ENCODE measurements at regions not wholly inside any gene's neighbourhood (a gene's known extent, or its start where the extent isn't known, plus 50 kb on each side); places are given as distances from the start of the nearest gene placed in this dataset.

GRCh38 chr4:130760246-130760645 is 1664.3 kb downstream of the C4orf33 start:
- no peak overlapping the region for H3K4ac ChIP-seq (ENCODE audit: low read depth, low read length)
- ATAC-seq (ENCODE audit: low read depth) (no peak), DNase-seq (no peak)
- dilution Hi-C loops (cut with HindIII; ENCODE audit: low sequenced_read_pairs, unreplicated experiment) (no loop called here), in situ Hi-C loops (cut with MboI; ENCODE audit: low sequenced_read_pairs) (no loop called here), intact Hi-C loops (cut with micrococcal nuclease) (no loop called here)
- H3K9me1 ChIP-seq (ENCODE audit: insufficient read depth, low read length): no peaks in the 10 kb centered on the region
- H4K8ac ChIP-seq (ENCODE audit: low read depth in 2 of 2, low read length in 2 of 2): no peak overlapping the region
- peaks cover 5% of the 10 kb centered on the region; the same call in 1 of the 2 replicates for H3K9me3 ChIP-seq (ENCODE audit: control insufficient read depth, insufficient read depth, low read length)
- H2BK5ac ChIP-seq (ENCODE audit: low read depth, low read length, poor library complexity, severe bottlenecking): no peak overlapping the region
- ChIA-PET CTCF (interaction anchor here (1.4 kb wide), 1 partner anchor 69 kb away, joined by 4 read pairs; no protein-coding TSS in a partner anchor), POLR2A (ENCODE audit: unreplicated experiment) (no interaction called here)
- no peak overlapping the region for H3K9ac ChIP-seq (ENCODE audit: low read depth, low read length)
- no peak overlapping the region for H2BK120ac ChIP-seq (ENCODE audit: low read depth, low read length)
- H3K56ac ChIP-seq (ENCODE audit: extremely low read depth, insufficient read depth, low read length): no peak overlapping the region
- H3K27me3 ChIP-seq (ENCODE audit: control insufficient read depth, insufficient read depth, low read length): no peaks in the 10 kb centered on the region
- H4K91ac ChIP-seq (ENCODE audit: insufficient read depth, low read depth, low read length): no peak overlapping the region
- H3K4me1 ChIP-seq (ENCODE audit: control insufficient read depth, insufficient read depth, low read length): no peaks in the 10 kb centered on the region
- no peak overlapping the region for H3K4me2 ChIP-seq (ENCODE audit: low read depth, low read length)
- no peak overlapping the region for H3K14ac ChIP-seq (replicated peaks; ENCODE audit: low read depth, low read length)
- no peak overlapping the region for H2AFZ ChIP-seq (replicated peaks; ENCODE audit: low read length, poor library complexity)
- no peak overlapping the region for H3K23ac ChIP-seq (ENCODE audit: low read depth, low read length)
- no peak overlapping the region for H3K18ac ChIP-seq (ENCODE audit: low read depth, low read length)
- H3K79me1 ChIP-seq (ENCODE audit: low read depth in 1 of 2, low read length in 2 of 2): no peaks in the 10 kb centered on the region
- TF ChIP-seq MXI1 (IDR thresholded peaks at IDR 0.05; ENCODE audit: borderline replicate concordance, low read depth, low read length) (no peak), POLR2A (IDR thresholded peaks at IDR 0.05; ENCODE audit: low read depth, low read length) (no peak), SMC3 (IDR thresholded peaks at IDR 0.05; ENCODE audit: low read depth, low read length) (no peak), RAD21 (IDR thresholded peaks at IDR 0.05; ENCODE audit: low read length) (no peak), FOS (IDR thresholded peaks at IDR 0.05; ENCODE audit: low read depth, low read length) (no peak), RCOR1 (IDR thresholded peaks at IDR 0.05; ENCODE audit: insufficient replicate concordance, low read length) (no peak), CTCF (conservative IDR thresholded peaks at IDR 0.05; ENCODE audit: low read depth, low read length) (no peak), CEBPB (IDR thresholded peaks at IDR 0.05; ENCODE audit: low read depth, low read length) (no peak), MAZ (IDR thresholded peaks at IDR 0.05; ENCODE audit: borderline replicate concordance, low read depth, low read length) (no peak), RFX5 (IDR thresholded peaks at IDR 0.05; ENCODE audit: low read depth, low read length) (no peak), BHLHE40 (IDR thresholded peaks at IDR 0.05; ENCODE audit: low read depth, low read length) (no peak), ELK1 (IDR thresholded peaks at IDR 0.05; ENCODE audit: borderline replicate concordance, low read depth, low read length) (no peak), CHD1 (IDR thresholded peaks at IDR 0.05; ENCODE audit: low read depth, low read length) (no peak)
- no peaks in the 10 kb centered on the region for H3K36me3 ChIP-seq (ENCODE audit: control insufficient read depth, insufficient read depth, low read length)
- H2BK20ac ChIP-seq (ENCODE audit: low read depth, low read length): no peak overlapping the region
- BruUV-seq (replicated peaks): no TSS peak
- no peak overlapping the region for H3K4me3 ChIP-seq (ENCODE audit: insufficient read depth, low read depth, low read length)
- no peaks in the 10 kb centered on the region for H4K20me1 ChIP-seq (ENCODE audit: insufficient read depth, low read length)
- H4K5ac ChIP-seq (ENCODE audit: low read depth, low read length): no peak overlapping the region
- no peak overlapping the region for H2AK5ac ChIP-seq (ENCODE audit: low read depth, low read length)
- no CpG with 5 or more reads among the region's 1 CpG for WGBS, 2 experiments (ENCODE audit: extremely low coverage in 2 of 2, insufficient read length in 1 of 2)
- no peak overlapping the region for H2BK15ac ChIP-seq (ENCODE audit: low read depth, low read length)
- H3K27ac ChIP-seq (ENCODE audit: insufficient read depth, low read length): no peak overlapping the region
- no peak overlapping the region for H2AK9ac ChIP-seq (replicated peaks; ENCODE audit: low read depth, low read length, poor library complexity)

All from IMR-90 (cell line).